ENCODE measurements at regions not wholly inside any gene's neighbourhood (a gene's known extent, or its start where the extent isn't known, plus 50 kb on each side); places are given as distances from the start of the nearest gene placed in this dataset.

DNA sequence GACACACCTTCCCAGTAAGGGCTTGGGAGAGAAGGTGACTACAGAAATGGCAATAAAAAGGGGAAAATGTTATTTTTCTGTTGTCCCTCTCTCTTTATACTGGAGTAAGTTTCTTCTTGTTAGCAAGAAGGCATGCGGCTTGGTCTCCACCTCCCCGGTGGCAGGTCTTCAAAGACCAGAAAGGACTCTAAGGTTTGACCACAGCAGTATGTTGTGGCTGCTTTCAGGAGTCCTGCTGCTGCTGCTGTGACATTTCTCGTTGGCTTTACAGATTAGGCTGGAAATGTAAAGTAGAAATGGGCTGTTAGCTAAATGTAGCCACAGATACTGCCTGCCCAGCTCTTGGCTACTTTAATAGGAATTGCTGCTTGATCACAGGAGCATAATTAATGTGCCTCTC lies 175.8 kb upstream of the ZBTB20 start:
- TF ChIP-seq POLR2A (IDR thresholded peaks at IDR 0.05; ENCODE audit: low read length), result no peak
- TF ChIP-seq KDM1A (IDR thresholded peaks at IDR 0.05; ENCODE audit: low read depth), result no peak
- no peak for TF ChIP-seq ELK1 (IDR thresholded peaks at IDR 0.05; ENCODE audit: low read depth, low read length)
- no peak for TF ChIP-seq CTCF (IDR thresholded peaks at IDR 0.05)
- no peak for TF ChIP-seq MAZ (IDR thresholded peaks at IDR 0.05; ENCODE audit: borderline replicate concordance, low read depth, low read length)
- no peak for TF ChIP-seq PHF8 (IDR thresholded peaks at IDR 0.05; ENCODE audit: borderline replicate concordance, low read depth)
- TF ChIP-seq NFE2L2 (conservative IDR thresholded peaks at IDR 0.05; ENCODE audit: low read length), result no peak
- TF ChIP-seq NPAS2 (CRISPR knock-in tag; IDR thresholded peaks at IDR 0.05; ENCODE audit: borderline replicate concordance), result no peak
- TF ChIP-seq BCL3 (IDR thresholded peaks at IDR 0.05), result no peak
- TF ChIP-seq EP300 (IDR thresholded peaks at IDR 0.05), result no peak
- TF ChIP-seq RCOR1 (IDR thresholded peaks at IDR 0.05; ENCODE audit: low read depth, low read length), result no peak
- no peak for TF ChIP-seq CHD4 (IDR thresholded peaks at IDR 0.05; ENCODE audit: borderline replicate concordance)
- no peak for TF ChIP-seq BHLHE40 (IDR thresholded peaks at IDR 0.05; ENCODE audit: low read depth, low read length)
- TF ChIP-seq JUN (IDR thresholded peaks at IDR 0.05), result no peak

All from A549 (cell line).